ENCODE measurements at regions not wholly inside any gene's neighbourhood (a gene's known extent, or its start where the extent isn't known, plus 50 kb on each side); places are given as distances from the start of the nearest gene placed in this dataset.
A peak's percentile ranks its signal among the peaks of the same experiment; 100 is the strongest.

- BruUV-seq (replicated peaks): no TSS peak
- ChIA-PET CTCF (interaction anchor here (0.6 kb wide), 1 partner anchor 20 kb away, joined by 4 read pairs; no protein-coding TSS in a partner anchor), POLR2A (ENCODE audit: unreplicated experiment) (no interaction called here)
- no peak overlapping the region for H3K14ac ChIP-seq (replicated peaks; ENCODE audit: low read depth, low read length)
- H3K4me3 ChIP-seq (ENCODE audit: insufficient read depth, low read depth, low read length): no peak overlapping the region
- no peak overlapping the region for H4K5ac ChIP-seq (ENCODE audit: low read depth, low read length)
- H4K8ac ChIP-seq (ENCODE audit: low read depth in 2 of 2, low read length in 2 of 2): no peak overlapping the region
- H2AK9ac ChIP-seq (replicated peaks; ENCODE audit: low read depth, low read length, poor library complexity): no peak overlapping the region
- H2BK20ac ChIP-seq (ENCODE audit: low read depth, low read length): no peak overlapping the region
- H3K4me1 ChIP-seq (ENCODE audit: control insufficient read depth, insufficient read depth, low read length): peaks cover 2% of the 10 kb centered on the region
- no peak overlapping the region for H2BK120ac ChIP-seq (ENCODE audit: low read depth, low read length)
- H2BK5ac ChIP-seq (ENCODE audit: low read depth, low read length, poor library complexity, severe bottlenecking): no peak overlapping the region
- TF ChIP-seq FOS (IDR thresholded peaks at IDR 0.05; ENCODE audit: low read depth, low read length) (no peak), RFX5 (IDR thresholded peaks at IDR 0.05; ENCODE audit: low read depth, low read length) (no peak), POLR2A (IDR thresholded peaks at IDR 0.05; ENCODE audit: low read depth, low read length) (no peak), USF2 (IDR thresholded peaks at IDR 0.05; ENCODE audit: low read depth, low read length) (no peak), ELK1 (IDR thresholded peaks at IDR 0.05; ENCODE audit: borderline replicate concordance, low read depth, low read length) (no peak), SMC3 (IDR thresholded peaks at IDR 0.05; ENCODE audit: low read depth, low read length) (no peak), MAFK (IDR thresholded peaks at IDR 0.05; ENCODE audit: low read depth, low read length) (no peak), CHD1 (IDR thresholded peaks at IDR 0.05; ENCODE audit: low read depth, low read length) (no peak), CEBPB (IDR thresholded peaks at IDR 0.05; ENCODE audit: low read depth, low read length) (no peak), RCOR1 (IDR thresholded peaks at IDR 0.05; ENCODE audit: insufficient replicate concordance, low read length) (no peak), NFE2L2 (IDR thresholded peaks at IDR 0.05; ENCODE audit: low read depth, low read length) (no peak), RAD21 (IDR thresholded peaks at IDR 0.05; ENCODE audit: low read length) (no peak), BHLHE40 (IDR thresholded peaks at IDR 0.05; ENCODE audit: low read depth, low read length) (no peak), MAZ (IDR thresholded peaks at IDR 0.05; ENCODE audit: borderline replicate concordance, low read depth, low read length) (no peak), MXI1 (IDR thresholded peaks at IDR 0.05; ENCODE audit: borderline replicate concordance, low read depth, low read length) (no peak)
- TF ChIP-seq, protein P1, sequence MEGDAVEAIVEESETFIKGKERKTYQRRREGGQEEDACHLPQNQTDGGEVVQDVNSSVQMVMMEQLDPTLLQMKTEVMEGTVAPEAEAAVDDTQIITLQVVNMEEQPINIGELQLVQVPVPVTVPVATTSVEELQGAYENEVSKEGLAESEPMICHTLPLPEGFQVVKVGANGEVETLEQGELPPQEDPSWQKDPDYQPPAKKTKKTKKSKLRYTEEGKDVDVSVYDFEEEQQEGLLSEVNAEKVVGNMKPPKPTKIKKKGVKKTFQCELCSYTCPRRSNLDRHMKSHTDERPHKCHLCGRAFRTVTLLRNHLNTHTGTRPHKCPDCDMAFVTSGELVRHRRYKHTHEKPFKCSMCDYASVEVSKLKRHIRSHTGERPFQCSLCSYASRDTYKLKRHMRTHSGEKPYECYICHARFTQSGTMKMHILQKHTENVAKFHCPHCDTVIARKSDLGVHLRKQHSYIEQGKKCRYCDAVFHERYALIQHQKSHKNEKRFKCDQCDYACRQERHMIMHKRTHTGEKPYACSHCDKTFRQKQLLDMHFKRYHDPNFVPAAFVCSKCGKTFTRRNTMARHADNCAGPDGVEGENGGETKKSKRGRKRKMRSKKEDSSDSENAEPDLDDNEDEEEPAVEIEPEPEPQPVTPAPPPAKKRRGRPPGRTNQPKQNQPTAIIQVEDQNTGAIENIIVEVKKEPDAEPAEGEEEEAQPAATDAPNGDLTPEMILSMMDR (conservative IDR thresholded peaks at IDR 0.05; ENCODE audit: low read depth, low read length): no peak
- ATAC-seq (ENCODE audit: low read depth) (no peak), DNase-seq (peak; percentile 21)
- no peak overlapping the region for H2BK15ac ChIP-seq (ENCODE audit: low read depth, low read length)
- H3K27me3 ChIP-seq (ENCODE audit: control insufficient read depth, insufficient read depth, low read length): no peaks in the 10 kb centered on the region
- H2AFZ ChIP-seq (replicated peaks; ENCODE audit: low read length, poor library complexity): no peak overlapping the region
- H3K4me2 ChIP-seq (ENCODE audit: low read depth, low read length): no peak overlapping the region
- no peak overlapping the region for H3K9ac ChIP-seq (ENCODE audit: low read depth, low read length)
- H3K56ac ChIP-seq (ENCODE audit: extremely low read depth, insufficient read depth, low read length): no peak overlapping the region
- no peaks in the 10 kb centered on the region for H3K9me3 ChIP-seq (ENCODE audit: control insufficient read depth, insufficient read depth, low read length)
- no peak overlapping the region for H3K23ac ChIP-seq (ENCODE audit: low read depth, low read length)
- H3K27ac ChIP-seq (ENCODE audit: insufficient read depth, low read length): no peak overlapping the region
- no peaks in the 10 kb centered on the region for H3K9me1 ChIP-seq (ENCODE audit: insufficient read depth, low read length)
- H3K18ac ChIP-seq (ENCODE audit: low read depth, low read length): no peak overlapping the region
- no peaks in the 10 kb centered on the region for H3K79me1 ChIP-seq (ENCODE audit: low read depth in 1 of 2, low read length in 2 of 2)
- dilution Hi-C loops (cut with HindIII; ENCODE audit: low sequenced_read_pairs, unreplicated experiment): no loop called here
- no peaks in the 10 kb centered on the region for H3K36me3 ChIP-seq (ENCODE audit: control insufficient read depth, insufficient read depth, low read length)
- in situ Hi-C loops (cut with MboI; ENCODE audit: low sequenced_read_pairs): no loop called here
- H3K4ac ChIP-seq (ENCODE audit: low read depth, low read length): no peak overlapping the region
- H4K91ac ChIP-seq (ENCODE audit: insufficient read depth, low read depth, low read length): no peak overlapping the region
- intact Hi-C loops (cut with micrococcal nuclease): no loop called here
- no peaks in the 10 kb centered on the region for H4K20me1 ChIP-seq (ENCODE audit: insufficient read depth, low read length)
- no CpG with 5 or more reads among the region's 1 CpG for WGBS, 2 experiments (ENCODE audit: extremely low coverage in 2 of 2, insufficient read length in 1 of 2)
- H2AK5ac ChIP-seq (ENCODE audit: low read depth, low read length): no peak overlapping the region
Measured at GRCh38 chr4:156101571-156101970, 147.9 kb upstream of the CTSO start.
